GM21515 (cell line): ENCODE measurements at regions not wholly inside any gene's neighbourhood (a gene's known extent, or its start where the extent isn't known, plus 50 kb on each side); places are given as distances from the start of the nearest gene placed in this dataset.

Experiments
- ATAC-seq: cut with Tn5 transposase; IDR thresholded peaks from one replicate; pipeline ENCODE4 v1.9.1; 2021; ENCODE audit not compliant: unreplicated experiment

GRCh38 chr3:44016818-44017217 lies 224.9 kb upstream of the TOPAZ1 start:
- ATAC-seq, result no peak

- no peak for ATAC-seq
Observed at GRCh38 chr3:44018926-44019325, 222.8 kb upstream of the TOPAZ1 start.

DNA sequence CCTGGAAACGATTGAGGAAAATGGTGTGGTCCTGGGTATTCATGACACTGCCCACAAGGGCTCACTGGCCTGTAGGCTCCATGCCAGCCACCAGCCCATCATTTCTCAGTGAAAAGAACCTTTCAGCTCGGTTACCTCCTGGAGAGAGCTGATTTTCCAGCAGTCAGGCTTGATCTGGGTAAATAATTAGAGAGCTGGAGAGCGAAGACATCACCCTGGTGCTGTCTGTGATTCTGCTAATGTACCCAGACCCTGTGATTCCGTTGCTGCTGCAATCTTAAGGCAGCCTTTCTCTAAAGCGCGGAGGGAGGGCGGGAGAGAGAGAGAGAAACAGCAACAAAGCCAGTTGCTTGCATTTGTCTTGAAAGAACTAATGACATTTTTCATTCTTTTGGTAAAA lies 221.9 kb upstream of the TOPAZ1 start:
- ATAC-seq, result no peak

DNA sequence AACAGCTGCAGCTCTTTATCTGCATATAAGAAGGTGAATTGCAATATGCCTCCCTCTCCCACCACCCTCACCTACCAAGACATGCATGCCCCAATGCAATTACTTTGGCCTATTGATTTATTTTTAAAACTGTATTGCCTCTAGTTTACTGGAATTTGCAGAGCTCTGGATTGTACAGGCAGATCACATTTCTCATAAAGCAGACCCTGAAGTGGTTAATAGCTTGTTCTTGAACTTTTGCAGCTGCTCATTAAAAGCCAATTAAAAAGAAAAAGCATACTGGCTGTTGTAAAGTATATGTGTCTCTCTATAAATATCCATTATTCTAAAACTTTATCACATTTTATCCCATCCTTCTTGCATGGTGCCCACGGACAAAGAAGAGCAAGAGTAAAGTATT lies 221.5 kb upstream of the TOPAZ1 start:
- no peak for ATAC-seq

- no peak for ATAC-seq
Observed at GRCh38 chr3:44021651-44022594, 219.8 kb upstream of the TOPAZ1 start.

- ATAC-seq, result no peak
Observed at GRCh38 chr3:44023961-44024593, 217.6 kb upstream of the TOPAZ1 start.

DNA sequence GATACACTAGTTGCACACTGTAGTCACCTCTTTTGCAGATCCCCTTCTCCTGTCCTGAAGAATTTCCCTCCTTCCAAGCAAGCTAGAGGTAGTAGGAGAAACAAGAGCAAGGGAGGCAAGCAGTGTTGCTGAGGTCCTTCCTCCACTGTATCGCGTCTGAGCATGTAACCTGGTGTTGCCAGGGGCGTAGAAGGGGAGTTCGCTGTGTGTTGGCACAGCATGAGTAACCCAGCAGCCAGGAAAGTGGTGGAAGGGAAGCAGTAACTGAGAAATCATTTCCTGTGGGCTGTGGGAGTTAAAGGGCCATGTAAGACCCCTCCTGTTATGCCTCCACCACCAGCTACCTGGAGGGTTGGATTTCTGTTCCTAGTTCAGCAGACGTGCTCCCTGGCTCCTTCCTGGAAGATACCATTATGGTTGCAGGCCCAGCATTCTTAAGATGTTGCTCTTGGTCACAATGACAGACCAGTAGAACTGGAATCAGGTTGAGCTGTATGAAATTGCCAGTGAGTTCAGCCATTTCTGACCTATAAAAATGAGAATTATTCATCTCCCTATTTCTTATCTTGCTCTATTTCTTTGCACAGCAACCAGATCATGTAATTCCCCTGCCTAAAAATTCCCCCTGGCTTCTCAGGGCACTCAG lies 215.3 kb upstream of the TOPAZ1 start:
- no peak for ATAC-seq

DNA sequence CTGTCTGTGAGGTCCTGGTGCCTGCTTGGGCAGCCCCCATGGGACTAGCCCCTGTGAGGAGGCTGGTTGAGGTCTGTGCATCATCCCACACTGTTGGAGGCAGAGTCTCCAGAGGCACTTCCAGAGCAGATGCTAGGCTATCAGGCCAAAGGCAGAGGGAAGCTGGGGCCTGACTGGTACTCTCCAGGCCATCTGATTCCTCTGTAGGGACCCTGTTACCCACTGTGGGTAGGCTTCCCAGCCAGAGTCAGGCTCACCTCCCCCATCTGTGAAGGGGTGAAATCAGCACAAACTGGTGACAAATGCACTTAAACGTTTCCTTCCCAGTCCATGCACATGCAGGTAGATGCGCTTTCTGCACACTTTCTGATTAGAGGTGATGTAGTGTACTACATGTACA lies 212.6 kb upstream of the TOPAZ1 start:
- no peak for ATAC-seq

GRCh38 chr3:44030285-44030684 lies 211.4 kb upstream of the TOPAZ1 start:
- ATAC-seq, result no peak

- no peak for ATAC-seq
Observed at GRCh38 chr3:44030687-44031305, 210.9 kb upstream of the TOPAZ1 start.

- ATAC-seq, result no peak
Observed at GRCh38 chr3:44031387-44032380, 210.0 kb upstream of the TOPAZ1 start.

DNA sequence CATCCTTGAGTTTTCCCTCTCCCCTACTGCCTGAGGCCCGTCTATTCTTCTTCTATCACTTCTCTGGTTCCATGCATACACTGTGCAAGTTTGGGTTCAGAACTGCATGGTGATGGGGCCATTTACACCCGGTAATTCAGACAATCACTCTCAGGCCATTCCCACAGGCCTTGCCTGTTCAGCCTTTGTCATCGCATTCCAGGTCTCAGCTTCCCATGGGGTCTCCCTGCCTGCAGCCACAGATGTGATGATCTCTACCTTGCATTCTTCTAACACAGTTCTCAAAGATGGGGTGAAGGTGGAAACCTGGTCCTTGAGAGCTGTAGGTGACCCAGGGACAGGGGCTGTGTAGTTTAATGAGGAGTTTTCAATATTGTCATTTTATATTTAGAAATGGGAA lies 209.2 kb upstream of the TOPAZ1 start:
- ATAC-seq, result no peak

- no peak for ATAC-seq
Observed at GRCh38 chr3:44033123-44033522, 208.6 kb upstream of the TOPAZ1 start.

DNA sequence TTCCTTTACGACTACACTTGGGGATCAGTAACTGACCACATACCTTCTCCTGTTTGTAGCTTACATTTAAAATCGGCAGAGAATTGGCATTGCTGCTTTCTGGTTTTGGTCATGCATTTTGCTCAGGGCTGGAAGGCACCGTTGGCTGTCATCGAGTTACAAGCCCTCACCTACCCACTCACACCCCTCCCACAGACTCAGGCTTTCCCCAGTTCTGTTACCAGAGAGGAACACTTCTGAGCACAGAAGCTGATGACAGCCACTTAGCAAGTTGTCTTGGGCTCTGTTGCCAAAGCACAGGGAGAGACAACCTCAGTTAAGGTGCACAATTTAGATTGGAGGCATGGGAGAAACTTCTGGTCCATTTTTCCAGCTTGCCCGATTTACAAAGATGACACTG lies 204.8 kb upstream of the TOPAZ1 start:
- no peak for ATAC-seq

GRCh38 chr3:44039006-44039405 lies 202.7 kb upstream of the TOPAZ1 start:
- no peak for ATAC-seq

DNA sequence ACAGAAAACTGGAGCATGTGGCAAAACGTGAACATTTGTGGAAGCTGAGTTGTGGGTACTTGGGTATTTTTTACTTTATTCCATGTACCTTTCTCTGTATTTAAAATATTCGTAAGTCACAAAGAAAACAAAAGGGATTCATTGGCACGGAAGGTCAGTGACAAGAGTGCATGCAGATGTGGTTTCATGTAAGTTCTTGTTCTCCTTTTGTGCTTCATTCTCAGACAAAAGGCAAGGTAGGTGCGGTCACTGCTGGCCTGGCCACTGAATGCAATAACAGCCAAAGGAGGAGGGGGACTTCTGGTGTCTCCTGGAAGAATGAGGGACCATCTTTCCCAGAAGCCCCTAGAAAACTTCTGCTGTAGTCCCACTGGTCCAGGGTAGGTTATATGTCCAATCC lies 200.0 kb upstream of the TOPAZ1 start:
- no peak for ATAC-seq

GRCh38 chr3:44042772-44043171 lies 198.9 kb upstream of the TOPAZ1 start:
- ATAC-seq, result no peak

DNA sequence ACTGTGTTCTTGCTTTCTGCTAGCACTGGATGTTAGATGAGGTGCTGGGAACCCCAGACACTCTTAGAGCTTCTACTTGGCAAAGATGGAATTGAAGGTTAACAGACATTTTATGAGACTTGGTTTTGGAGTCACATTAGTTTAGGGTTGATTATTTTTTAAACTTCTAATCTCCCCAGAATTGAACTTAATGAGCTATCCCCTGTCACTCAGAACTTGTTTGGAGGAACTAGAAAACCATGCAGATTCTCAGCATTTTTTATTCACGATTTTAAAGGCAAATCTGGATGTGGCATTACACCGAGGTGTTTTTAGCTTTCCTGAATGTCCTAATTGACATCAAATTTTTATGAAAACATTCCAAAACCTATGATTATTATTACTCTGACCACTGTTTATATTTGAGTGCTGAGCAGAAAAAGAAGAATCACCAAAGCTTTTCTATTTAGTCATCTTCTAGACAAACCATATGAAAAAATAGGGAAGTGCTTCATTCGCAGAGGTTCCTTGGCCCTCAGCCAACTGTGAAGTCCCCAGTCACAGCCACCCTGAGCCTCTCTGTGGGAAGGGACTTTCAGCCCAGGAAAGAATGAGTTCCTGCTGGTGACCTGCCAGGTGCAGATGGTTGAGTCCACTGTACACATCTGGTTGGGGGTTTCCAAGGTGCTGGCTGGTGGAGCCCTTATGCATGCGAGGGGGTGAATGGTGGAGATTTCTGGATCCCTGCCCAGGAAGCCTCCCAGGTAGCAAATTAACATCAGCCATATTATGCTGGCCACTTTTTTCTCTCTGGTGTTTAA lies 196.0 kb upstream of the TOPAZ1 start:
- ATAC-seq, result peak; percentile 78

GRCh38 chr3:44047796-44048195 lies 193.9 kb upstream of the TOPAZ1 start:
- ATAC-seq, result no peak
